B cell (primary cell): ENCODE measurements at regions not wholly inside any gene's neighbourhood (a gene's known extent, or its start where the extent isn't known, plus 50 kb on each side); places are given as distances from the start of the nearest gene placed in this dataset.

Source experiments
- CTCF ChIP-seq: fragments of 200-600 bp; IDR thresholded peaks from one replicate; pipeline ENCODE4 v1.8.0; 2022; ENCODE audit warnings: antibody characterized with exemption, mild to moderate bottlenecking
- EZH2 ChIP-seq: IDR thresholded peaks from 2 replicates; pipeline ENCODE4 v1.6.1; 2012; ENCODE audit warnings: borderline replicate concordance, low read depth, mild to moderate bottlenecking, moderate library complexity, low read length; ENCODE audit not compliant: insufficient read depth, poor library complexity, severe bottlenecking

GRCh38 chr6:27154696-27155095 is 92.8 kb upstream of the PRSS16 start:
- TF ChIP-seq EZH2 (no peak), CTCF (no peak)
